ENCODE measurements at regions not wholly inside any gene's neighbourhood (a gene's known extent, or its start where the extent isn't known, plus 50 kb on each side); places are given as distances from the start of the nearest gene placed in this dataset.

DNA sequence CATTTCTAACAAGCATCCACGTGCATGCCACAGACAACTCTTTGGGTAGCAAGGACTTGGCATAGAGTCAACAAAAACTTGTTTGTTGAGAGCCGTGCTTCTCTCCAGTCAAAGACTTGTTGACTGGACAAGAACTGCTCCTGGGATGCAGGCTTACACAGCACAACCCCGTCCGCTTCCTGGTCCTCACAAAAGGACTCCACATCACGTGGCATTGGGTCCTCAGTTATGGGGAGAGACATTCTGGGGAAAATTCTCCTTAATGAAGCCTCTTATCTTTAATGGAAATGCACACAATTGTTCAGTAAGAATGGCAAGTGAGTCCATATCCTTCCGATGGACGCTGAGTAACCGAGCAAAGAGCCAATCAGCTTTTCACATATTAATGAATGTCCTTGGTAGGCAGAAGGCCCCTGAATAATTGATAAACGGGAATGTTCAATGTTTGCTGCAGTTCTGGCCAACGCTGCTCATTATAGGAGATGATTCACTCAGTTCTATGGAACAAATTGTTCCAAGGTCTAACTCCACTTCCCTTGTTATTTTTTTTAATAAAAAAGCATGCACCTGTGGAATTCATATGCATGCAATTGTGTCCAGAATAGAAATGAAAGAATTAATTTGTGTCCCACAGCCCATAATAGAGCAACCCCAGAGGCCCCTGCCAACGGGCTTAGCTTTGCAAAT is 97.0 kb upstream of the ZNF366 start:
- peak in 1 of 2 experiments; percentile 34 for DNase-seq (ENCODE audit: low read depth in 1 of 2, low spot score in 1 of 2)
- no peak for TF ChIP-seq JUND (IDR thresholded peaks at IDR 0.05; ENCODE audit: low read depth)
- in situ Hi-C loops (cut with HindIII; ENCODE audit: low pct_unique_long_range_greater_than_20kb, low sequenced_read_pairs) = no loop called here

DNA sequence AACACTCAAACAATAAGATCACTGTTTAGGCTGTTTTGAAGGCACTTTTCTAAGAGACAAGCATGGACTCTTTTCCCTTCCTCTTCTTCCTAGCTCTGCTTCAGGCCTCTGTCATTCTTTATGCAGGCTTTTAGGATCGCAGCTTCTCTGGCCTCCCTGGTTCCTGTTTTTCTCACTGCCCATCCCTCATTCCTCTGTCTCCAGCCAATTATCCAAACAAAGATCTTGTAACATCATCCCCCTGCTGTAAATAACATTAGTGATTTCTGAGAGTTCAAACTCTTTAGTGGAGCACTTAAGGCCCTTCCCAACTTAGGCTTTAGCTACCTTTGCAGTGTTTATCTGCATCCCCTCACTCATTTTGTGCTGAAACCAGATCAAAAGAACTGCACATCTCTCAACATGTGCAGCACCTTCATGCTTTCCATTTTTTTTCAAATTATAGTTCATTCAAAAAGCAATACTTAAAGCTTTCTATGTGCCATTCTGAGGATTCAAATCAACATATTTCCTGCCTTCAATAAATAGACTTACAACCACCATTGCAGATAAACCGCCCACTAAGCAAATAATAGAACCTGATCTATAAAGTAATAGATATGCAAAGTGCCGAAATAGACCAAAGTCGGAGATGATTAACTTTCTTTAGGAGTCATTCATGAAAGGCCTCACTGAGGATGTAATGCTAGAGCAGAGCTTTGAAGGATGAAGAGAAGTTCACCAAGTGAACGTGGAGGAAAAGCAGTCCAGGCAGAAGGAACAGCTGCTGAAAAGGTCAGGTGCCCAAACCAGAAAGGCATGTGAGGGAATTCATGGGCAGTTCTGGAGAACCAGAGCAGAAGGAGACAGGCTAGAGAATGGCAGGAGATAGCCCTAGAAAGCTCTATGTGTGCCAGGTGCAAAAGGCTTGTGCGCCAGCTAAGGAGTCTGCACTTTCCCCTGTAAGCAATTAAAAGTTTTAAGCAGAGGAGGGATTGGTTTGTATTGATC is 95.8 kb upstream of the ZNF366 start:
- no peak for TF ChIP-seq JUND (IDR thresholded peaks at IDR 0.05; ENCODE audit: low read depth)
- no peak for DNase-seq (ENCODE audit: low read depth in 1 of 2, low spot score in 1 of 2)
- in situ Hi-C loops (cut with HindIII; ENCODE audit: low pct_unique_long_range_greater_than_20kb, low sequenced_read_pairs) = no loop called here

DNA sequence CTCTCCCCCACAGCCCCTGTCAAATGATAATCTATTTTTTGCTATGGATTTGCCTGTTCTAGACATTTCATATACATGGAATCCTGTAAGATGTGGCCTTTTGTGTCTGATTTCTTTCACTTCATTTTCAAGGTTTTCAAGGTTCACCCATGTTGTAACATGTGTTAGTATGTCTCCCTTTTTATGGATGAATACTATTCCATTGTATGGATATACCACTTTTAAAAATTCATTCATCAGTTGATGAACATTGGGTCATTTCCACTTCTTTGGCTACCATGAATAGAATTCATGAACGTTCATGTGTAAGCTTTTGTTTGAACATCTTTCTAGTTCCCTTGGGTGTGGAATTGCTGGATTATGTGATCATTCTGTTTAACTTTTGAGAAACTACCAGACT is 94.7 kb upstream of the ZNF366 start:
- no peak for TF ChIP-seq JUND (IDR thresholded peaks at IDR 0.05; ENCODE audit: low read depth)
- in situ Hi-C loops (cut with HindIII; ENCODE audit: low pct_unique_long_range_greater_than_20kb, low sequenced_read_pairs) = no loop called here

DNA sequence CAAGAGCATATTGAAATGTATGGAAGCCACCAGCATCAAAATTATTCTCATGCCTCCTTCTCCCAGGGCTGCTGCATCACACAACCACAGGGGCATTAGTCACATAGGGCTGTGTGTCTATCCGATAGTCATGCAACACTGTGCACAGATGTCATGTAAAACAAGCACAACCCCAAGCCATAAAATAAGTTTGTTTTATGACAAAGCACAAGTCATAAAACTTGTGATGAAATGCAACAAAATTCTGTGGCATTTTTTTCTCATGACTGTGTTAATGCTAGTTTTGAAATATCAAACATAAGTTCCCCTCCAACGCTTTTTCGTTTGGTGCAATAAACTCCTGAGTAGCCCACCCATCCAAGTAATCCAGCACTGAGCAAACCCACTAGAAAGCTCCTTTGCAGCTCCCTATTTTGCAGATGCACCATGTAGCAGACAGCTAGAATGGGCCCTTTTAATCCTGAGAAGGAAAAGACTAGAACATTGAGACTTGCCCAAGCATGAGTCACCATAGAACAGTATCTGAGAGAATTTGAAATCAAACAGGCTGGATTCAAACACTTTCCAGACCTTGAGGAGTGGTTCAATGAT is 93.3 kb upstream of the ZNF366 start:
- in situ Hi-C loops (cut with HindIII; ENCODE audit: low pct_unique_long_range_greater_than_20kb, low sequenced_read_pairs) = no loop called here
- no peak for TF ChIP-seq JUND (IDR thresholded peaks at IDR 0.05; ENCODE audit: low read depth)
- DNase-seq (ENCODE audit: low read depth in 1 of 2, low spot score in 1 of 2) = no peak

More for the DNA sequence above, 94.7 kb upstream of the ZNF366 start:
- no peak for DNase-seq (ENCODE audit: low read depth in 1 of 2, low spot score in 1 of 2)

DNA sequence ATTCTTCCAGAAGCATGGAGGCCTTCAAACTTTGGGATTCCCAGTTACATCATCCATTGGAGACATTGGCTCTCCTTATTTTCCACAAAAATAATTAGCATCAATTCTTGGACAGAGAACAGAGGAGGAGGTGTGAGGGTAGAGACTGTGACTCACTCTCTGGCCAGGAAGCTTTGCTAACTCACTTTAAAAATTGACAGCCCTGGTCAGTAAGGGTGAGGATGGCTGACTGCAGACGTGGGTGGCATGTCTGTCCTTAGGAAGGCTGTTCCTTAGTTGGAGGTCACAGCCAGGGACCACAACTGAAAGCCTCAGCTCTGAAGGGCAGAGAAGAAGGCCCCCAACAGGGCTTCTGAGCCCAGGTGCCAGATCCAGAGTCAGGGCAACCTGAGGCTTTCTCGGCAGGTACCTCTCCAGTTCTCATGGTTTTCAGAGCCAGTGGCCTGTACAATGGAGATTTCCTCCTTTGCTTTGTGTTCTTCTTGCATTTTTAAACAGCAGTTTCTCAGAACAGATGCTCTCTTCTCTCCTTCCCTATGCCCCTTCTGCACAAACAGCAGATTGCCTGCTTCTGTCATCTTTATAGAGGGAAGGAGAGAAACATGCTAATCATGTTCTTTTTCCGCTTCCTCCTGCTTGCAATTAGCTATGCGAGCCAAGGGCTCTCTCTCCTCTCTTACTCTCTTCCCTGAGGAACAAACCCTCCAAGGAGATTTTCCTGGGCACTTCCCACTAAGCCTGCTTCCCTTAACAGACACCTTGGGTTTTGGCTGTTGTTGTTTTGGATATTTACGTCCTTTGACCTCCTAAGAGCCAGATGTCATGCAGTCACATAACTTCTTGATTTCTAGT is 92.5 kb upstream of the ZNF366 start:
- in situ Hi-C loops (cut with HindIII; ENCODE audit: low pct_unique_long_range_greater_than_20kb, low sequenced_read_pairs) = no loop called here
- no peak for TF ChIP-seq JUND (IDR thresholded peaks at IDR 0.05; ENCODE audit: low read depth)
- no peak for DNase-seq (ENCODE audit: low read depth in 1 of 2, low spot score in 1 of 2)

DNA sequence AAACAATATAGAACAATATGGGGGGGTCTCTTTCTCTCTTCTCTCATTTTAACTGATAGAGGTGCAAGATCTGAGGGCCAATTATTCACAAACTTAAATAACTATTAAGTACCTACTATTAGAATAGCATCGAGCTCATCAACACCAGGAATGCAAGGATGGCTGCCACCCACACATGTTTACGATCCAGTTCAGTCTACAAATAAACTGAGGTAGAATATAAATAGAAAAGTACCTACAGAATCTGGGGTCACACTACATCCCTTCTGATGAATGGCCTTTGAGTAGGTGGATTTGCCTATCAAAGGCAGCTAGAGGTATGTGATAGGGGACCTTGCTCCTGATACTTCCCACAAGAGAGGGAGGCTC is 91.8 kb upstream of the ZNF366 start:
- in situ Hi-C loops (cut with HindIII; ENCODE audit: low pct_unique_long_range_greater_than_20kb, low sequenced_read_pairs) = no loop called here
- DNase-seq (ENCODE audit: low read depth in 1 of 2, low spot score in 1 of 2) = no peak
- no peak for TF ChIP-seq JUND (IDR thresholded peaks at IDR 0.05; ENCODE audit: low read depth)

DNA sequence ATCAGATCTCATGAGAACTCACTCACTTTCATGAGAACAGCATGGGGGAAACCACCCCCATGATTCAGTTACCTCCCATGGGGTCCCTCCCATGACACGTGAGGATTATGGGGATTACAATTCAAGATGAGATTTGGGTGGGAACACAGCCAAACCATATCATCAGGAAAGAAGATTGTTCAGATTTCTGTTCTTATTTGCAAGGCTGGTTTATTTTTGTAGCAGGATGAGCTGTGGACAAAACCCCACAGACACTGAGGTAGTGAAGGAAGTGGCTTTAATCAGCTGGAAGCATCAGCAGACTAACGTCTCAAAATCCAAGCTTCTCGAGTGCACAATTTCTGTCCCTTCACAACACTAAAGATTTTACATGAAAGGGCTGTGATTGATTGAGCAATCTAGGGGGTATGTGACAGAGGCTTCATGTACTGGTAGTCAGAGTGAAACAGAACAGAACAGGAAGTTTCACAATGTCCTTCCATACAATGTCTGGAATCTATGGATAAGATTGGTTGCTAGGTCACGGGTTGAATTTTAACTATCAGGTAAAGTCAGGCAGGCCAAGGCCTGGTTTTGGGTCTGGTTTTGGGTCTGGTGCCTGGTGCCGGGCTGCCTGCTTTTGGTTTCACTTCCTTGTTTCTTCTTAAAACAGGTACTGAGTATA is 91.3 kb upstream of the ZNF366 start:
- no peak for DNase-seq (ENCODE audit: low read depth in 1 of 2, low spot score in 1 of 2)
- no peak for TF ChIP-seq JUND (IDR thresholded peaks at IDR 0.05; ENCODE audit: low read depth)
- in situ Hi-C loops (cut with HindIII; ENCODE audit: low pct_unique_long_range_greater_than_20kb, low sequenced_read_pairs) = no loop called here

DNA sequence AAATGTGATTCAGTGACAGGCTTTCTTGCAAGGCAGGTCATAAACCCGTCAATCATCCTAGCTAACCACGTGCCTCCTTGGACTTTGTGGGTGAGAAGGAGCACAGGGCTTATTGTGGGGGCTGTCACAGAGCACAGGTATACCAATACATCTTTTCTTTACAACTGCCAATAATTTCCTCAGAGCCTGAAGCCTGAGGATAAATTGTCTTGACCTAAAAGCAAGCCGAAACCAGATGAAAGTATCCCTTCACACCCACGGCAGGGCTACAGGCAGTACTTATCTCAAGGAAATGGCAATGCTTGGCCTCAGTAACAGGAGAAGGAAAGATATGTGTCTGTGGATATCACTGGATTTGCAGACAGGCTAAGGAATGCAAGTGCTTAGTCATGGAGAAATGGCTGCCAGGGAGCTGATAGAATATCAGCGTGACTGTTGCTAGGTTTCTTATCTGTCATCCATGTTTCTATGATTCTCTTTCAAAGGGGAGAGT is 90.3 kb upstream of the ZNF366 start:
- DNase-seq (ENCODE audit: low read depth in 1 of 2, low spot score in 1 of 2) = no peak
- TF ChIP-seq JUND (IDR thresholded peaks at IDR 0.05; ENCODE audit: low read depth) = no peak
- in situ Hi-C loops (cut with HindIII; ENCODE audit: low pct_unique_long_range_greater_than_20kb, low sequenced_read_pairs) = no loop called here

DNA sequence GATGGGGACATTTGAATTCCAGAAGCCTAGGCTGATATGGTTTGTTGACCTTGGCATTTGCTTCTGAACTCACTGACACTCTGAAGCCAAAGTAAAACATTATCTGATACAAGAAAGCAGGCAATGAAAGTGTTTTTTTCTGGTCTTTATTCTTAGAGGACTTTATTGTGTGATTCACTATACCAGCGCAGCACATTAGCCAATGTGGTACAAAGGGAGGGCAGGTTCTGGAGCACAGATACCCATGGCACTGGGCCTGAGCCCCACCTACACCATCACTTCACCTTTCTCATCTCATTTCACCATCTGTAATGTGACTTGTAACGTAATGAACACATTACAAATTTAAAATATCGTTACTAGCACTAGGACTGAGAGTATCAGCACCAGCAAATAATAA is 89.7 kb upstream of the ZNF366 start:
- in situ Hi-C loops (cut with HindIII; ENCODE audit: low pct_unique_long_range_greater_than_20kb, low sequenced_read_pairs) = no loop called here
- no peak for TF ChIP-seq JUND (IDR thresholded peaks at IDR 0.05; ENCODE audit: low read depth)
- DNase-seq (ENCODE audit: low read depth in 1 of 2, low spot score in 1 of 2) = no peak

DNA sequence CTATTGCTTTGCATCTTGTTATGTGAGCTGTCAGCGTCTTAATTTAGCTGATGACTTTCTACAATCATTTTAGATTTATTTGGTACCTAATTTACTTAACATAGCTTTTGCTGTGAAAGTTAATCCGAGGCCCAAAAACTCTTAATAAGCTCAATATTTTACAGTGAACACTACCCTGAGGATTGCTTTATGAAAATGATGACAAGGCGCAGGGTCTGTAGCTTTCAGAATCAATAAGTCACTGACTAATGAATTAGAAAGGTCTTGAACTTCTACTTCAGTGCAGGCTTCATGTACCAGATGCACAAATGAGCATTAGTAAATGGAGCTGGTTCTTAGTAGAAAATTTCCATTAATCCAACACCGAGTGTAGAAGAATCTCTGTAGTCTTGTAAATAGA is 81.4 kb upstream of the ZNF366 start:
- no peak for DNase-seq (ENCODE audit: low read depth in 1 of 2, low spot score in 1 of 2)
- TF ChIP-seq JUND (IDR thresholded peaks at IDR 0.05; ENCODE audit: low read depth) = no peak
- in situ Hi-C loops (cut with HindIII; ENCODE audit: low pct_unique_long_range_greater_than_20kb, low sequenced_read_pairs) = no loop called here

DNA sequence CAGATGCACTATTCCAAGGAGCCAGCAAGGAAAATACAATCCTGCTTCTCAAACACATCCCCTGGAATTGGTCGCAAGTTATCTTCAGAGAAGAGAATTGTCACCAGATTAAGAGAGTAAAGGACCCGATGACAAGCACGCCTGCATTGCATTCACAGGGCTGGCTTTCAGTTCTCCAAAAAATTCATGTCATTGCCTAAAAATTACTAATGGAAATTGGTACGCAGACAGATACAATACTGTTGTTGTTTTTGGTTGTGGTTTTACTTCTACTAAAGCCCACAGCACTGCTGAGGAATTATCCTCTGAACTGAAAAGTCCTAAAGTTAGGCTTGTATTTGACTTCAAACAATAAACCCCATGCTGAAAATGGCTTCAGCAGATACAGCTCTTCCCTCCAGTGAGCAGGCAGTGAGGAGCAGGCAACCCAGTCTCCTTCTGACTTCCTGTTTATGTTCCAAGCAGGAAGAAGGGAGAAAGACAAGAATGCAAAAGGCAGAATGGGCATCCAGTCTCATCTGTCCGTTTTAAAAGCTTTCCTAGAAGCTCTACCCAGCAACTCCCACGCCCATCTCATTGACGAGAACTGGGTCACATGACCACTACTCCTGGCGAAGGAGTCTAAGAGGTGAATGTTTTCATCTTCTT is 80.6 kb upstream of the ZNF366 start:
- in situ Hi-C loops (cut with HindIII; ENCODE audit: low pct_unique_long_range_greater_than_20kb, low sequenced_read_pairs) = no loop called here
- DNase-seq (ENCODE audit: low read depth in 1 of 2, low spot score in 1 of 2) = no peak
- TF ChIP-seq JUND (IDR thresholded peaks at IDR 0.05; ENCODE audit: low read depth) = no peak
